Body of pancreas (tissue), 4 donors: ENCODE measurements at regions not wholly inside any gene's neighbourhood (a gene's known extent, or its start where the extent isn't known, plus 50 kb on each side); places are given as distances from the start of the nearest gene placed in this dataset.

ENCODE experiments used
- POLR2A ChIP-seq, 3 donors: fragments of 450-650 bp; IDR thresholded peaks; one replicate each; pipeline ENCODE4 v1.6.1; 2016; ENCODE audit warnings: antibody characterized with exemption in 3 of 3, mild to moderate bottlenecking in 2 of 3
- TF ChIP-seq, protein P1 (sequence below), 7 experiments: fragments of 450-650 bp in 4 of 7; fragments of 200-600 bp in 3 of 7; sonication (generic) in 3 of 7; IDR thresholded peaks; one replicate each; pipeline ENCODE4 v1.5.1; 2016 to 2019; ENCODE audit warnings: antibody characterized with exemption in 7 of 7

DNA sequence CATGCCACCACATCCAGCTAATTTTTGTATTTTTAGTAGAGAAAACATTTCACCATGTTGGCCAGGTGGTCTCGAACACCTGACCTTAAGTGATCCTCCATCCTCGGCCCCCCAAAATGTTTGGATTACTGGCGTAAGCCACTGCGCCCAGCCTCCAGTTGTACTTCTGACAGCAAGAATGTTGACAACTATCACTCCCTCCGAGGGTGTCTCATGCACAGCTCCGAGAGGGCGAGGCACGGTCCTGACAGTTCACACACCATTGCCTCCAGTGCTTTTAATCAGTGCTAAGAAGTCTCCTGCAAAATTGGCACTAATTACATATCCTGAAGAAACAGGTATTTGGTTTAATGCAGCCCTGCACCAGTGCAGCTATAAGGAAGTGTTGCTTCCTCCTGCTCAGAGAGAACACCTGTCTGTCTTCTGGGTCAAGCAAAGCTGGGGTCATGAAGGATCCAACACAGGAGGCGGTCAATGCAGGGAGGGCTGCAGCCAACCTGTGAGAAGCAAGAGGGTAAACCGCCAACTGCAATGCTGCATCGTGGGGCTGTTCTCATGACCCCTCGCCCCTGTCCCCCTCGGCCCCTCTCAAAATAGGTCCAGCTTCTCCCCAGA, 184.0 kb downstream of the MED10 start:
- TF ChIP-seq POLR2A (IDR thresholded peaks at IDR 0.05) = no peak
- TF ChIP-seq, protein P1, sequence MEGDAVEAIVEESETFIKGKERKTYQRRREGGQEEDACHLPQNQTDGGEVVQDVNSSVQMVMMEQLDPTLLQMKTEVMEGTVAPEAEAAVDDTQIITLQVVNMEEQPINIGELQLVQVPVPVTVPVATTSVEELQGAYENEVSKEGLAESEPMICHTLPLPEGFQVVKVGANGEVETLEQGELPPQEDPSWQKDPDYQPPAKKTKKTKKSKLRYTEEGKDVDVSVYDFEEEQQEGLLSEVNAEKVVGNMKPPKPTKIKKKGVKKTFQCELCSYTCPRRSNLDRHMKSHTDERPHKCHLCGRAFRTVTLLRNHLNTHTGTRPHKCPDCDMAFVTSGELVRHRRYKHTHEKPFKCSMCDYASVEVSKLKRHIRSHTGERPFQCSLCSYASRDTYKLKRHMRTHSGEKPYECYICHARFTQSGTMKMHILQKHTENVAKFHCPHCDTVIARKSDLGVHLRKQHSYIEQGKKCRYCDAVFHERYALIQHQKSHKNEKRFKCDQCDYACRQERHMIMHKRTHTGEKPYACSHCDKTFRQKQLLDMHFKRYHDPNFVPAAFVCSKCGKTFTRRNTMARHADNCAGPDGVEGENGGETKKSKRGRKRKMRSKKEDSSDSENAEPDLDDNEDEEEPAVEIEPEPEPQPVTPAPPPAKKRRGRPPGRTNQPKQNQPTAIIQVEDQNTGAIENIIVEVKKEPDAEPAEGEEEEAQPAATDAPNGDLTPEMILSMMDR (IDR thresholded peaks at IDR 0.05) = no peak
